Stimulated activated CD4-positive, alpha-beta T cell treated with anti-CD3 and anti-CD28 coated beads, Interleukin-4, amount 100 ng/mL, for 48 hours (primary cell): ENCODE measurements at regions not wholly inside any gene's neighbourhood (a gene's known extent, or its start where the extent isn't known, plus 50 kb on each side); places are given as distances from the start of the nearest gene placed in this dataset.
"Not testable (repeated sequence)": the region's sequence is repeated elsewhere in the genome, so short reads cannot be mapped to it uniquely, and the experiment has no call there.

ENCODE experiments used
- DNase-seq, 2 donors: peaks; one replicate each; pipeline ENCODE4 v3.0.0-alpha.2; 2020; ENCODE audit warnings: low read depth in 2 of 2

GRCh38 chr2:234564699-234565098 lies 67.8 kb upstream of the ARL4C start:
- no peak for DNase-seq

- DNase-seq = no peak
Observed at GRCh38 chr2:234559609-234560008, 62.7 kb upstream of the ARL4C start.

GRCh38 chr2:234558642-234559041 lies 61.8 kb upstream of the ARL4C start:
- no peak for DNase-seq

DNA sequence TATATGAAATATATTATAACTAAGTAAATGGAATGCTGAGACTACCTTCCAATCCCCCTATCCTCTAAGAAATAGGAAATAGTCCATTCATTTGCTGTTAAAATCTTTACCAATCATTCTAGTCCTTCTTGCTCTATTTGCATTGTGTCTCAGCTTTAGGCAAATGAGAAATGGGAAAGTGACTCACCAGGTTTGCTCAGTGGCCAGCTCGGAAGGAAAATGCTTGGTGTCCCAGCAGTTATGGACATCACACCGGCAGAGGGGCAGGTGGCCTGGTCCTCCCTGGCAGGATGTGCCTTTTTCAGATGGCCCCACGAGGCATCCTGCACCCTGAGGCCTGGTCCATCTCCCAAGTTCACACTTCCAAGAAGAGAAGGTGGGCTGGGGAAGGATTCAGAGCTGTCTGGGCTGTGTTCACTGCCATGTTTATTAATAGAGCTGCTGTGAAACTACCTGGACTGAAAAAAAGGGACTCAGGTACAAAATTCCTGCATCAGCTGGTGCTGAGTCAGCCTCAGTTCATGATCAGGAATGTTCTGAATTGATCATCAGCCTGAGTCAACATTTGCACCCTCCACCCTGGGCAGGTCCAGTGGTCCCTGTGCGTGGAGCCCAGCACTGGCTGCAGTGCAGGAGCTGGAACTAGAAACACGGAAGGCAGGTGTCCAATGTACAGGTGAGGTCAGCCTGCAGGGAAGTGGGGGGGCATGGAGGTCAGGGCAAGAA lies 60.1 kb upstream of the ARL4C start:
- no peak for DNase-seq

- no peak for DNase-seq
Observed at GRCh38 chr2:234555616-234556249, 58.9 kb upstream of the ARL4C start.

- DNase-seq = no peak
Observed at GRCh38 chr2:234555161-234555560, 58.3 kb upstream of the ARL4C start.

DNA sequence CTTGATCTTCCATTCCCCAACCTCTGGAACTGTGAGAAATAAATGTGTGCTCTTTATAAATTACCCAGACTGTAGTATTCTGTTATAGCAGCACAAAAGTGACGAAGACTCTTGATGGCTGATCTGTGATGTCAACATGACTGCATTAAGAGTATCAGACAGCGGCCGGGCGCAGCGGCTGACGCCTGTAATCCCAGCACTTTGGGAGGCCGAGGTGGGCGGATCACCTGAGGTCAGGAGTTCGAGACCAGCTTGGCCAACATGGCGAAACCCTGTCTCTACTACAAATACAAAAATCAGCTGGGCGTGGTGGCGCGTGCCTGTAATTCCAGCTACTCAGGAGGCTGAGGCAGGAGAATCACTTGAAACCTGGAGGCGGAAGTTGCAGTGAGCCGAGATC lies 56.3 kb upstream of the ARL4C start:
- not testable (repeated sequence) for DNase-seq

DNA sequence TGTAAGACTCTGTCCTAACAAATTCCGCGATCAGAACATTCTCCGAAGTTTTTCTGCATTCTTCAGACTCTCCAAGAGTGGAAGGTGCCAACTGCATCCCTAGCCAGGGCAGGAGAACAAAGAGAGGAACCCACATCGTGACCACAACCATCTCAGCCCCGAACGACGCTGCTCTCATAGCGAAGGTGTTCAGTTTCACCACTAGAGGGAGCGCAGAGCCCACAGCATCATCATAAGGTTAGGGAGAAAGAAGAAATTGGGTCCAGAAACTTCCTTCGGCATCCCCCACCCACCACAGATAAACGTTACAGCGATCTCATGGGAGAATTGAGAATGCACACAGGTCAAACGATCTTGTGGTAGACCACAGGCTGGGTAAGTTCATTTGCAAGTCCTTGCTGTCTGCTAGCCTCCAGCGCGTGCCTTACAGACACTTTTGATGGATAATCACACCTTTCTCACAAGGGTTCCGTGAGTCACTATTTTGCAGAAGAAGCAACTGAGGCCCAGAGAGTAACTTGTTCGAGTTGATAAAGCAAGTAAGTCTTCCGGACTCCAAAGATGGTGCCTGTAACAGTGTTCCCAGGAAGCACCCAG lies 53.7 kb upstream of the ARL4C start:
- peak; percentile 38 to 45 for DNase-seq

GRCh38 chr2:234550056-234550455 lies 53.2 kb upstream of the ARL4C start:
- DNase-seq = no peak

DNA sequence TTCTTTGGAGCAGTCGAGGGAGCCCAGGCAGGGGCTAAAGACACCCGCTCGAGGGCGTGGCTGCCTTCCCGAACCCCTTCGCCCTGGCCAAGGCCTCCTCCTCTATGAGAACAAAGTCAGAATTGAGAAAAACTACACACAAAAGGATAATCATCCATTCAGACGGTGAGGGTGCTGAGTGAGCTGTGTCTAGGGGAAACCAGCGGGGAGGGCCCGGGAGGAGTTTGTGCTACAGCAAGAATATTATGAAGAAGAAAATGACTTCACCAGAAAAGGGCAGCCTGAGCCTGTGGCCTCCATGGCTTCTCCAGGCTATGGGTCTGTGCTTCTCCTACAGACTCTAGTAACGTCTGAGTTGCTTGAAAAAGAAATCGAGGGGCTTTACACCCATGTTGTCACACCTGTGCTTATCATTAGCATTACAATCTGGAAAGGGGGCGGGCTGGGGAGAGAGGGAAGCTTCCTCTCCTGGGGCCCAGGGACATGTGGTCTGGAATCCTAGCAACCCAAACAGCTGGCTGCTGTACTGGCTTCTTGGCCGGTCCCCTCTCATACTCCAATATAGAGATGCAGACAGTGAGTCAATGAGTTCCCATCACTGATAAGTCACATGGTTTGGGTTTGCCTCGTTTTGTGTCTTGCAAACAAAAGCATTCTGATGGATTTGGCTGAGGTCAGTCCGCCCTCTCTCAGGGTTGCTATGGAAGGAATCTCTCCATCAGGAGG lies 52.0 kb upstream of the ARL4C start:
- DNase-seq = no peak

- DNase-seq = no peak
Observed at GRCh38 chr2:234546770-234547169, 49.9 kb upstream of the ARL4C start.
